ENCODE measurements at regions not wholly inside any gene's neighbourhood (a gene's known extent, or its start where the extent isn't known, plus 50 kb on each side); places are given as distances from the start of the nearest gene placed in this dataset.

DNA sequence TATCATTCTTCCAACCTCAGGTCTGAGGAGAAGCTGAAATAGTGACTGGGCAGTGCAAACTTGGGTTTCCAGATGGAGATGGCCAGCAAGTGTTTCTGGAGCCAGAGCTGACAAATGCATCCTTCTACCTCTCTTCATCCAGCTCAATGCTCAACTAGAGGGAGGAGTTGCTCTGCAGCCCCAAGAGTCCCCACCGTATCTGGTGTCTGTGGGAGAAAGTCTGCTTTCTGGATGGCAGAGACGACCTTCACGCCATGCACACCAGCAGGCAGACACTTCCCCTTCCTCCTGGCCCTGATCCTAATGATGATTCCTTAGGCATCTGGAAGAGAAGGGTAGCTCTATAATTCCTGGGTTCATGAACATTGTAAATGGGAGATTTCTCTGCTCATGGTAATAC is 127.4 kb upstream of the SPACA1 start:
- TF ChIP-seq, protein P1, sequence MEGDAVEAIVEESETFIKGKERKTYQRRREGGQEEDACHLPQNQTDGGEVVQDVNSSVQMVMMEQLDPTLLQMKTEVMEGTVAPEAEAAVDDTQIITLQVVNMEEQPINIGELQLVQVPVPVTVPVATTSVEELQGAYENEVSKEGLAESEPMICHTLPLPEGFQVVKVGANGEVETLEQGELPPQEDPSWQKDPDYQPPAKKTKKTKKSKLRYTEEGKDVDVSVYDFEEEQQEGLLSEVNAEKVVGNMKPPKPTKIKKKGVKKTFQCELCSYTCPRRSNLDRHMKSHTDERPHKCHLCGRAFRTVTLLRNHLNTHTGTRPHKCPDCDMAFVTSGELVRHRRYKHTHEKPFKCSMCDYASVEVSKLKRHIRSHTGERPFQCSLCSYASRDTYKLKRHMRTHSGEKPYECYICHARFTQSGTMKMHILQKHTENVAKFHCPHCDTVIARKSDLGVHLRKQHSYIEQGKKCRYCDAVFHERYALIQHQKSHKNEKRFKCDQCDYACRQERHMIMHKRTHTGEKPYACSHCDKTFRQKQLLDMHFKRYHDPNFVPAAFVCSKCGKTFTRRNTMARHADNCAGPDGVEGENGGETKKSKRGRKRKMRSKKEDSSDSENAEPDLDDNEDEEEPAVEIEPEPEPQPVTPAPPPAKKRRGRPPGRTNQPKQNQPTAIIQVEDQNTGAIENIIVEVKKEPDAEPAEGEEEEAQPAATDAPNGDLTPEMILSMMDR (optimal IDR thresholded peaks at IDR 0.05 in 1 of 3, IDR thresholded peaks at IDR 0.05 in 1 of 3, conservative IDR thresholded peaks at IDR 0.05 in 1 of 3; ENCODE audit: extremely low read depth in 1 of 3, insufficient read depth in 2 of 3, low read length in 3 of 3) = no peak
- no peak for TF ChIP-seq EZH2 (IDR thresholded peaks at IDR 0.05; ENCODE audit: low read length)
